ENCODE measurements at regions not wholly inside any gene's neighbourhood (a gene's known extent, or its start where the extent isn't known, plus 50 kb on each side); places are given as distances from the start of the nearest gene placed in this dataset.

- TF ChIP-seq, protein P1, sequence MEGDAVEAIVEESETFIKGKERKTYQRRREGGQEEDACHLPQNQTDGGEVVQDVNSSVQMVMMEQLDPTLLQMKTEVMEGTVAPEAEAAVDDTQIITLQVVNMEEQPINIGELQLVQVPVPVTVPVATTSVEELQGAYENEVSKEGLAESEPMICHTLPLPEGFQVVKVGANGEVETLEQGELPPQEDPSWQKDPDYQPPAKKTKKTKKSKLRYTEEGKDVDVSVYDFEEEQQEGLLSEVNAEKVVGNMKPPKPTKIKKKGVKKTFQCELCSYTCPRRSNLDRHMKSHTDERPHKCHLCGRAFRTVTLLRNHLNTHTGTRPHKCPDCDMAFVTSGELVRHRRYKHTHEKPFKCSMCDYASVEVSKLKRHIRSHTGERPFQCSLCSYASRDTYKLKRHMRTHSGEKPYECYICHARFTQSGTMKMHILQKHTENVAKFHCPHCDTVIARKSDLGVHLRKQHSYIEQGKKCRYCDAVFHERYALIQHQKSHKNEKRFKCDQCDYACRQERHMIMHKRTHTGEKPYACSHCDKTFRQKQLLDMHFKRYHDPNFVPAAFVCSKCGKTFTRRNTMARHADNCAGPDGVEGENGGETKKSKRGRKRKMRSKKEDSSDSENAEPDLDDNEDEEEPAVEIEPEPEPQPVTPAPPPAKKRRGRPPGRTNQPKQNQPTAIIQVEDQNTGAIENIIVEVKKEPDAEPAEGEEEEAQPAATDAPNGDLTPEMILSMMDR (IDR thresholded peaks at IDR 0.05) = no peak
- no peak for TF ChIP-seq POLR2AphosphoS5 (IDR thresholded peaks at IDR 0.05)
- no peak for TF ChIP-seq POLR2A (IDR thresholded peaks at IDR 0.05)
Observed at GRCh38 chr11:10943968-10944367, 86.1 kb upstream of the ZBED5 start.
